MM.1S (cell line): ENCODE measurements at regions not wholly inside any gene's neighbourhood (a gene's known extent, or its start where the extent isn't known, plus 50 kb on each side); places are given as distances from the start of the nearest gene placed in this dataset.

Experiments
- DNase-seq: peaks from one replicate; pipeline ENCODE4 v3.0.0-alpha.2; 2015
- H2AFZ ChIP-seq: fragments of 300-600 bp; sonication (generic); 2 replicates; pipeline ENCODE4 v1.6.0; 2016; ENCODE audit warnings: antibody characterized with exemption, low read length
- H3F3A ChIP-seq: fragments of 300-600 bp; sonication (generic); 2 replicates; pipeline ENCODE4 v1.6.1; 2016; ENCODE audit warnings: mild to moderate bottlenecking, antibody characterized with exemption, low read length, moderate library complexity, mixed read lengths; ENCODE audit not compliant: insufficient read depth
- H3K27ac ChIP-seq: fragments of 300-600 bp; sonication (generic); 2 replicates; pipeline ENCODE4 v1.5.1; 2016; ENCODE audit warnings: mild to moderate bottlenecking, low read length
- H3K27me3 ChIP-seq: fragments of 300-600 bp; sonication (generic); replicated peaks from 2 replicates; pipeline ENCODE4 v1.6.0; 2016; ENCODE audit warnings: low read length; ENCODE audit not compliant: insufficient read depth
- H3K36me3 ChIP-seq: fragments of 300-600 bp; sonication (generic); replicated peaks from 2 replicates; pipeline ENCODE4 v1.6.1; 2016; ENCODE audit warnings: mild to moderate bottlenecking, low read length, mixed read lengths; ENCODE audit not compliant: insufficient read depth
- H3K4me1 ChIP-seq: fragments of 300-600 bp; sonication (generic); 2 replicates; pipeline ENCODE4 v1.6.1; 2016; ENCODE audit warnings: low read length, mixed read lengths
- H3K4me2 ChIP-seq: fragments of 300-600 bp; sonication (generic); 2 replicates; pipeline ENCODE4 v1.6.0; 2016; ENCODE audit warnings: low read depth, low read length
- H3K4me3 ChIP-seq: fragments of 300-600 bp; sonication (generic); 2 replicates; pipeline ENCODE4 v1.5.1; 2016; ENCODE audit warnings: low read length, mixed read lengths
- H3K79me2 ChIP-seq: fragments of 300-600 bp; sonication (generic); 2 replicates; pipeline ENCODE4 v1.6.1; 2016; ENCODE audit warnings: mixed run types, low read length, mixed read lengths
- H3K9ac ChIP-seq: fragments of 300-600 bp; sonication (generic); 2 replicates; pipeline ENCODE4 v1.6.1; 2016; ENCODE audit warnings: low read length, mixed read lengths
- H3K9me2 ChIP-seq: fragments of 300-600 bp; sonication (generic); replicated peaks from 2 replicates; pipeline ENCODE4 v1.6.1; 2016; ENCODE audit warnings: mild to moderate bottlenecking, low read length, mixed read lengths; ENCODE audit not compliant: insufficient read depth
- H3K9me3 ChIP-seq: fragments of 300-600 bp; sonication (generic); replicated peaks from 2 replicates; pipeline ENCODE4 v1.6.1; 2016; ENCODE audit warnings: mild to moderate bottlenecking, low read length, mixed read lengths; ENCODE audit not compliant: insufficient read depth
- H4K20me1 ChIP-seq: fragments of 300-600 bp; sonication (generic); 2 replicates; pipeline ENCODE4 v1.6.1; 2016; ENCODE audit warnings: mild to moderate bottlenecking, low read length, moderate library complexity, mixed read lengths; ENCODE audit not compliant: insufficient read depth
- CTCF ChIP-seq: fragments of 300-600 bp; sonication (generic); IDR thresholded peaks from 2 replicates; pipeline ENCODE4 v1.5.1; 2016; ENCODE audit warnings: antibody characterized with exemption, low read length, mixed read lengths
- EZH2 ChIP-seq: fragments of 300-600 bp; sonication (generic); optimal IDR thresholded peaks from 2 replicates; pipeline ENCODE3; 2017; ENCODE audit warnings: low read depth, mild to moderate bottlenecking, antibody characterized with exemption, low read length, mixed read lengths
- EZH2phosphoT487 ChIP-seq: fragments of 300-600 bp; sonication (generic); IDR thresholded peaks from 2 replicates; pipeline ENCODE4 v1.6.1; 2018; ENCODE audit warnings: antibody characterized with exemption, low read length

GRCh38 chr14:85474431-85474830, 55.5 kb upstream of the FLRT2 start:
- Histone ChIP-seq H3K9ac (no peak overlapping the region), H3F3A (no peaks in the 10 kb centered on the region), H3K9me3 (no peaks in the 10 kb centered on the region), H3K27ac (no peak overlapping the region), H3K36me3 (no peaks in the 10 kb centered on the region), H3K79me2 (no peaks in the 10 kb centered on the region), H3K4me1 (no peaks in the 10 kb centered on the region), H3K9me2 (no peaks in the 10 kb centered on the region), H4K20me1 (no peaks in the 10 kb centered on the region), H3K4me2 (no peak overlapping the region), H2AFZ (no peak overlapping the region), H3K4me3 (no peak overlapping the region), H3K27me3 (no peaks in the 10 kb centered on the region)
- DNase-seq = no peak
- no peak for TF ChIP-seq EZH2phosphoT487
- no peak for TF ChIP-seq EZH2
- TF ChIP-seq CTCF = no peak

GRCh38 chr14:85475113-85475512, 54.8 kb upstream of the FLRT2 start:
- no peak overlapping the region for H3K27ac ChIP-seq
- H3K4me2 ChIP-seq = no peak overlapping the region
- no peak overlapping the region for H3K9ac ChIP-seq
- no peaks in the 10 kb centered on the region for H3F3A ChIP-seq
- H3K4me1 ChIP-seq = no peaks in the 10 kb centered on the region
- no peaks in the 10 kb centered on the region for H3K9me3 ChIP-seq
- H3K36me3 ChIP-seq = no peaks in the 10 kb centered on the region
- no peaks in the 10 kb centered on the region for H3K9me2 ChIP-seq
- no peaks in the 10 kb centered on the region for H3K79me2 ChIP-seq
- H4K20me1 ChIP-seq = no peaks in the 10 kb centered on the region
- no peak overlapping the region for H3K4me3 ChIP-seq
- TF ChIP-seq EZH2 (no peak), CTCF (no peak), EZH2phosphoT487 (no peak)
- no peak for DNase-seq
- no peak overlapping the region for H2AFZ ChIP-seq
- no peaks in the 10 kb centered on the region for H3K27me3 ChIP-seq

- Histone ChIP-seq H3K79me2 (no peaks in the 10 kb centered on the region), H3K27ac (no peak overlapping the region), H3K4me1 (no peaks in the 10 kb centered on the region), H3K36me3 (no peaks in the 10 kb centered on the region), H3K9ac (no peak overlapping the region), H3K27me3 (no peaks in the 10 kb centered on the region), H3K9me2 (no peaks in the 10 kb centered on the region), H3F3A (no peaks in the 10 kb centered on the region), H3K4me2 (no peak overlapping the region), H2AFZ (no peak overlapping the region), H3K4me3 (no peak overlapping the region), H4K20me1 (no peaks in the 10 kb centered on the region), H3K9me3 (no peaks in the 10 kb centered on the region)
- TF ChIP-seq EZH2phosphoT487 (no peak), EZH2 (no peak), CTCF (no peak)
- DNase-seq = no peak
Observed at GRCh38 chr14:85479306-85479705, 50.6 kb upstream of the FLRT2 start.
